Fibroblast of lung (primary cell): ENCODE measurements at regions not wholly inside any gene's neighbourhood (a gene's known extent, or its start where the extent isn't known, plus 50 kb on each side); places are given as distances from the start of the nearest gene placed in this dataset.

Experiments used
- DNase-seq, 2 donors: peaks; one replicate each; pipeline versions ENCODE4 v3.0.0 to v3.0.0-alpha.2; 2010; ENCODE audit warnings: low read depth in 2 of 2
- H2AFZ ChIP-seq: 2 replicates; pipeline ENCODE4 v1.5.1; 2012; ENCODE audit warnings: low read length, control low read depth, inconsistent platforms
- H3K27ac ChIP-seq: 2 replicates; pipeline ENCODE4 v1.5.1; 2011; ENCODE audit warnings: low read length, control low read depth; ENCODE audit not compliant: insufficient read depth
- H3K27me3 ChIP-seq: 2 replicates; pipeline ENCODE4 v1.5.1; 2011; ENCODE audit warnings: mild to moderate bottlenecking, low read length; ENCODE audit not compliant: control insufficient read depth, insufficient read depth
- H3K36me3 ChIP-seq: 2 replicates; pipeline ENCODE4 v1.5.1; 2011; ENCODE audit warnings: low read length; ENCODE audit not compliant: control insufficient read depth, insufficient read depth
- H3K4me1 ChIP-seq: 2 replicates; pipeline ENCODE4 v1.5.1; 2011; ENCODE audit warnings: low read length; ENCODE audit not compliant: control insufficient read depth, insufficient read depth; ENCODE audit errors: extremely low read depth
- H3K4me2 ChIP-seq: 2 replicates; pipeline ENCODE4 v1.5.1; 2011; ENCODE audit warnings: low read length, control low read depth; ENCODE audit not compliant: insufficient read depth; ENCODE audit errors: extremely low read depth
- H3K4me3 ChIP-seq, 4 experiments: fragments of 200-600 bp in 1 of 4; sonication (generic) in 1 of 4; replicated peaks in 1 of 4; 2 replicates each; pipeline ENCODE4 v1.5.1; 2011 to 2016; ENCODE audit warnings: low read length in 4 of 4, low read depth in 3 of 4, mild to moderate bottlenecking in 3 of 4, control low read depth in 2 of 4, inconsistent platforms in 1 of 4, mixed read lengths in 1 of 4; ENCODE audit not compliant: insufficient read depth in 1 of 4; ENCODE audit errors: control extremely low read depth in 1 of 4
- H3K79me2 ChIP-seq: 2 replicates; pipeline ENCODE4 v1.5.1; 2012; ENCODE audit warnings: mild to moderate bottlenecking, low read length, inconsistent platforms; ENCODE audit not compliant: control insufficient read depth, insufficient read depth
- H3K9ac ChIP-seq: 2 replicates; pipeline ENCODE4 v1.5.1; 2011; ENCODE audit warnings: mild to moderate bottlenecking, low read length, control low read depth; ENCODE audit not compliant: insufficient read depth
- H3K9me3 ChIP-seq: 2 replicates; pipeline ENCODE4 v1.5.1; 2012; ENCODE audit warnings: low read depth, low read length; ENCODE audit not compliant: control insufficient read depth, insufficient read depth
- H4K20me1 ChIP-seq: 2 replicates; pipeline ENCODE4 v1.5.1; 2011; ENCODE audit warnings: low read length; ENCODE audit not compliant: control insufficient read depth, insufficient read depth; ENCODE audit errors: extremely low read depth
- EZH2 ChIP-seq: IDR thresholded peaks from 2 replicates; pipeline ENCODE4 v1.5.1; 2012; ENCODE audit warnings: low read length, control low read depth, mild to moderate bottlenecking; ENCODE audit errors: missing control alignments
- TF ChIP-seq, protein P1 (sequence below), 2 donors: IDR thresholded peaks in 1 of 2; conservative IDR thresholded peaks in 1 of 2; 1 replicate in 1 of 2; 2 replicates in 1 of 2; pipeline ENCODE4 v1.5.1; 2011 to 2012; ENCODE audit warnings: low read length in 2 of 2, control low read depth in 1 of 2, inconsistent platforms in 1 of 2, low read depth in 1 of 2, mild to moderate bottlenecking in 1 of 2

DNA sequence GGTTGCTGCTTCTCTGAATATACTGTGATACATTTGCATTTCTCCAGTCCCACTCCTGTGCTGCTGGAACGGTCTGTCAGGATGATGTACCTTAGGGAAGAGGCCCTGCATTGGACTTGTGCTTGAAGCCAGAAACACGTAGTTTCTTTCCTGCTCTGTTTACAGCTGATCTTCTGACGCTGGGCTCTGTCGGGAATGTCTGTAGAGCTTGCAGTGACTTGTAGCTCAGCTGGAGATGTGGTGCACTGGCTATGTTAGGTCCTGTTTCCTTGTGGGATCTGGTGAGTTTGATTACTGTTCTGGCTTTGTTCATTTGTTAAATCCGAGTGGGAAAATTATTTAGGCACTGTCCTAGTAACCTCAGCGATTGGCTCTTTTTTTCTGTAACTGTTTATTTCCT lies 137.2 kb upstream of the WDR1 start:
- Histone ChIP-seq H3K4me2 (no peak overlapping the region), H3K4me3 (no peak overlapping the region), H3K79me2 (no peaks in the 10 kb centered on the region), H4K20me1 (no peaks in the 10 kb centered on the region), H3K9me3 (no peaks in the 10 kb centered on the region), H3K27ac (no peak overlapping the region), H3K36me3 (no peaks in the 10 kb centered on the region), H3K27me3 (no peaks in the 10 kb centered on the region), H2AFZ (no peak overlapping the region), H3K4me1 (no peaks in the 10 kb centered on the region), H3K9ac (no peak overlapping the region)
- no peak for DNase-seq
- TF ChIP-seq, protein P1, sequence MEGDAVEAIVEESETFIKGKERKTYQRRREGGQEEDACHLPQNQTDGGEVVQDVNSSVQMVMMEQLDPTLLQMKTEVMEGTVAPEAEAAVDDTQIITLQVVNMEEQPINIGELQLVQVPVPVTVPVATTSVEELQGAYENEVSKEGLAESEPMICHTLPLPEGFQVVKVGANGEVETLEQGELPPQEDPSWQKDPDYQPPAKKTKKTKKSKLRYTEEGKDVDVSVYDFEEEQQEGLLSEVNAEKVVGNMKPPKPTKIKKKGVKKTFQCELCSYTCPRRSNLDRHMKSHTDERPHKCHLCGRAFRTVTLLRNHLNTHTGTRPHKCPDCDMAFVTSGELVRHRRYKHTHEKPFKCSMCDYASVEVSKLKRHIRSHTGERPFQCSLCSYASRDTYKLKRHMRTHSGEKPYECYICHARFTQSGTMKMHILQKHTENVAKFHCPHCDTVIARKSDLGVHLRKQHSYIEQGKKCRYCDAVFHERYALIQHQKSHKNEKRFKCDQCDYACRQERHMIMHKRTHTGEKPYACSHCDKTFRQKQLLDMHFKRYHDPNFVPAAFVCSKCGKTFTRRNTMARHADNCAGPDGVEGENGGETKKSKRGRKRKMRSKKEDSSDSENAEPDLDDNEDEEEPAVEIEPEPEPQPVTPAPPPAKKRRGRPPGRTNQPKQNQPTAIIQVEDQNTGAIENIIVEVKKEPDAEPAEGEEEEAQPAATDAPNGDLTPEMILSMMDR (conservative IDR thresholded peaks at IDR 0.05 in 1 of 2, IDR thresholded peaks at IDR 0.05 in 1 of 2; ENCODE audit: low read depth in 1 of 2, low read length in 2 of 2): no peak
- no peak for TF ChIP-seq EZH2

DNA sequence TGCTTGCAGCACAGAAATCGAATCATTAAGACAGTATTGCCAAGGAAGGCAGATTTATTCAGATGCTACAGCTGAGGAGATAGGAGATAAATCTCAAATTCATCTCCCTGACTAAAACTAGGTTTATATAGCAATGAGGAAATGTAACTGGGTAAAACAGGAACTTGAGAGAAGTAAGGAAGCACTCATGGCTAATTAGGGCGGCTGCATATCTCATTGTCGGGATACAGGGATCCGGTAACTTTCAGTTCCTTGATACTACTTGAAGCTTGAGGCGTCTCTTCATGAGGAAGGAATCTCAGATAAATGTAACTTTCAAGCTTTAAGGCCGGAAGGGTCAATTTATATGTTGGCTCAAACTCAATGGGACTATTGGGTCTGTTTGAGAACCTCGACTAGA lies 129.2 kb upstream of the WDR1 start:
- Histone ChIP-seq H3K4me3 (no peak overlapping the region), H2AFZ (no peak overlapping the region), H4K20me1 (no peaks in the 10 kb centered on the region), H3K4me1 (no peaks in the 10 kb centered on the region), H3K27me3 (no peaks in the 10 kb centered on the region), H3K9ac (no peak overlapping the region), H3K27ac (no peak overlapping the region), H3K79me2 (no peaks in the 10 kb centered on the region), H3K36me3 (no peaks in the 10 kb centered on the region), H3K9me3 (no peaks in the 10 kb centered on the region), H3K4me2 (no peak overlapping the region)
- DNase-seq: no peak
- no peak for TF ChIP-seq EZH2
- TF ChIP-seq, protein P1 (conservative IDR thresholded peaks at IDR 0.05 in 1 of 2, IDR thresholded peaks at IDR 0.05 in 1 of 2; ENCODE audit: low read depth in 1 of 2, low read length in 2 of 2): no peak

DNA sequence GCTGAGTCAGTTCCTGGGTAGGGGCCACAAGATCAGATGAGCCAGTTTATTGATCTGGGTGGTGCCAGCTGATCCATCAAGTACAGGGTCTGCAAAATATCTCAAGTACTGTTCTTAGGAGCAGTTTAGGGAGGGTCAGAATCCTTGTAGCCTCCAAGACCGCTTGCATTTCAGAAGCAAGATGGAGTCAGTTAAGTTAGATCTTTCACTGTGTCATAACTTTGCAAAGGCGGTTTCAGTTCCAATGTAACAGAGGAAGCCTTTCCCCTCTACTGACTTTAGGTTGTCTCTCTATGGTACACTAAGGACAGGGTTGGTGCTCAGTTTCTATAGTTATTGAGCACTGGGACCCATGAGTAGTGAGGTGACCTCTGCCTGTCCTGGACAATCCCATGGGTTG lies 127.3 kb upstream of the WDR1 start:
- H3K27me3 ChIP-seq: no peaks in the 10 kb centered on the region
- no peak overlapping the region for H3K4me3 ChIP-seq
- H3K9ac ChIP-seq: no peak overlapping the region
- DNase-seq: no peak
- H2AFZ ChIP-seq: no peak overlapping the region
- H4K20me1 ChIP-seq: no peaks in the 10 kb centered on the region
- H3K4me2 ChIP-seq: no peak overlapping the region
- H3K4me1 ChIP-seq: no peaks in the 10 kb centered on the region
- no peak overlapping the region for H3K27ac ChIP-seq
- TF ChIP-seq, protein P1 (conservative IDR thresholded peaks at IDR 0.05 in 1 of 2, IDR thresholded peaks at IDR 0.05 in 1 of 2; ENCODE audit: low read depth in 1 of 2, low read length in 2 of 2): no peak
- no peak for TF ChIP-seq EZH2
- H3K79me2 ChIP-seq: no peaks in the 10 kb centered on the region
- no peaks in the 10 kb centered on the region for H3K9me3 ChIP-seq
- H3K36me3 ChIP-seq: no peaks in the 10 kb centered on the region
